ENCODE measurements at regions not wholly inside any gene's neighbourhood (a gene's known extent, or its start where the extent isn't known, plus 50 kb on each side); places are given as distances from the start of the nearest gene placed in this dataset.

DNA sequence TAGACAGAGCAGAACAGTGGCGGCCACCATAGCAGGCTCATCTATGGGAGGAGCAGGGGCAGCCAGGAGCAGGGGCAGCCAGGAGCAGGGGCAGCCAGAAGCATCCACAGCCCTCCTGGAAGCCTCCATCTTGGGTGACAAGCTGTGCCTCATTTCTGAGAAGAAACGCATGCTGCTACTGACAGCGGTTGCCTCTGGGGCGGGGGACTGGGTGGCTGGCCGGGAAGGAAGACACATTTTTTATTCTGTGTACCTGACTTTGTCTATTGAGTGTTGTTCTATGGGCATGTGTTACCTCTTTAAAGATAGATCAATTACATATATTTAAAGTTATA is 71.5 kb upstream of the KLF13 start:
- no peaks in the 10 kb centered on the region for H3K9me3 ChIP-seq
- no peak overlapping the region for H3K27ac ChIP-seq
- intact Hi-C loops (cut with DNase I) = no loop called here
- no peaks in the 10 kb centered on the region for H3K4me1 ChIP-seq (ENCODE audit: insufficient read depth)
- no peak for DNase-seq
- TF ChIP-seq POLR2A (IDR thresholded peaks at IDR 0.05) (no peak), EP300 (IDR thresholded peaks at IDR 0.05) (no peak)
- TF ChIP-seq, protein P1, sequence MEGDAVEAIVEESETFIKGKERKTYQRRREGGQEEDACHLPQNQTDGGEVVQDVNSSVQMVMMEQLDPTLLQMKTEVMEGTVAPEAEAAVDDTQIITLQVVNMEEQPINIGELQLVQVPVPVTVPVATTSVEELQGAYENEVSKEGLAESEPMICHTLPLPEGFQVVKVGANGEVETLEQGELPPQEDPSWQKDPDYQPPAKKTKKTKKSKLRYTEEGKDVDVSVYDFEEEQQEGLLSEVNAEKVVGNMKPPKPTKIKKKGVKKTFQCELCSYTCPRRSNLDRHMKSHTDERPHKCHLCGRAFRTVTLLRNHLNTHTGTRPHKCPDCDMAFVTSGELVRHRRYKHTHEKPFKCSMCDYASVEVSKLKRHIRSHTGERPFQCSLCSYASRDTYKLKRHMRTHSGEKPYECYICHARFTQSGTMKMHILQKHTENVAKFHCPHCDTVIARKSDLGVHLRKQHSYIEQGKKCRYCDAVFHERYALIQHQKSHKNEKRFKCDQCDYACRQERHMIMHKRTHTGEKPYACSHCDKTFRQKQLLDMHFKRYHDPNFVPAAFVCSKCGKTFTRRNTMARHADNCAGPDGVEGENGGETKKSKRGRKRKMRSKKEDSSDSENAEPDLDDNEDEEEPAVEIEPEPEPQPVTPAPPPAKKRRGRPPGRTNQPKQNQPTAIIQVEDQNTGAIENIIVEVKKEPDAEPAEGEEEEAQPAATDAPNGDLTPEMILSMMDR (IDR thresholded peaks at IDR 0.05) = no peak
- no peak overlapping the region for H3K4me3 ChIP-seq
- H3K36me3 ChIP-seq = no peaks in the 10 kb centered on the region
- 88 to 93% (median 89%) methylated on average over 5 of the region's 5 CpGs for WGBS, 3 donors
- H3K27me3 ChIP-seq = no peaks in the 10 kb centered on the region

DNA sequence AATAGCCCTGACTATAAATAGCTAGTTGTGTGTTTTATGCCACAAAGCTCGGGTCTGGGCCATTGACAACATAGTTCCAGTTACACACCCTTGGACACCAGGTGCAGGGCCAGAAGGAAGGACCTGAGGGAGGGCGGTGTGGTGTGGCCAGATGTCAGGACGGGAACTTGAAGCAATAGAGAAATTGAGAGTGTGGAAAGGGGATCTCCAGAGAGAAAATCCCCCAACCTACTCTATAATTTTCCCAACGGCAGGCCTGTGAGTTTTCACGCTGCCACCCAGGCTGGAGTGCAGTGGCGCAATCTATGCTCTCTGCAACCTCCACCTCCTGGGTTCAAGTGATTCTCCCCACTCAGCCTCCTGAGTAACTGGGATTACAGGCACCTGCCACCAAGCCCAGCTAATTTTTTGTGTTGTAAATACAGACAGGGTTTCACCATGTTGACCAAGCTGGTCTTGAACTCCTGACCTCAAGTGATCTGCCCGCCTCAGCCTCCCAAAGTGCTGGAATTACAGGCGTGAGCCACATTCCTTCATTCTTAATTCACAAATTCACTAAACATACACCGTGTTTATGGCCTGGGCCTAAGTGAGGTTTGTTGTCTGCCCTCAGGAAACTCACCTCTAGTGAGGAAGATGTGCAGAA is 70.8 kb upstream of the KLF13 start:
- 74 to 84% (median 80%) methylated on average over 9 of the region's 9 CpGs for WGBS, 3 donors
- intact Hi-C loops (cut with DNase I) = no loop called here
- no peak for DNase-seq

DNA sequence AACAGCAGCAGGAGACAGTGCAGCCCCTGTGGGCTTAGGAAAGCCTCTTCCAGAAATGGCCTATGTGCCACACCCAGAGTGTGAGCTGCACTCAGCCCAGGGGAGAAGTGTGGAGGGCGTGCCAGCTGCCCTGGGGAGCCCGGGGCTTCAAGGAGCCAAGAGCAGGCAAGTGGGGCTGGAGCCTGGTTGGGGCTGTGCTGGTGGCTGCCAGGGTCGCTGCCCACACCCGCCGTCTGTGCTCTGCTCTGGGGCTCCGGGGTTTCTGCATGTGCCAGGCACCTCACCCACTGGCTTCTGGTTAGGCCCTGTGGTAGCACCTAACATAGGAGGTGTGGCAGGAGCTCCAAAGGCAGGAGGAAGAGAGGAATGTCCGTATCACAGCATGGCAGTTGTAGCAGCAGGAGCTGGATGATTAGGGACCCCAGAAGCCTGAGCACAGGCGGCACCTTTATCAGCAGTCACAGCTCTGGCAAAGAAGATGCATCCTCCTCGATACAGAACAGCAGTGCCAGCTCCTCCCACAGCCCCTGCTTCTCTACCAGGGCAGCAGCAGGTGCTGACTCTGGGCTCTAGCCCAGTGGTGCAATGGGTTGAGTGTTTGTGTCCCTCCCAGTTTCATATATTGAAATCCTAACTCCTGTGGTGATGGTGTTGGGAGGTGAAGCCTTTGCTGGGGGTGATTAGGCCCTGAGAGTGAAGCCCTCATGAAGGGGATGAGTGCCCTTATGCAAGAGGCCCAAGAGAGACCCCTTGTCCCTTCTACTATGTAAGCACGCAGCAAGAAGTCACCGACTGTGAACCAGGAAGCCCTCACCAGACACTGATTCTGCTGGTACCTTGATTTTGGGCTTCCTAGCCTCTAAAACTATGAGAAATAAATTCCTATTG is 70.0 kb upstream of the KLF13 start:
- no peak for DNase-seq

More for the DNA sequence above, 70.8 kb upstream of the KLF13 start:
- TF ChIP-seq EP300 (IDR thresholded peaks at IDR 0.05) = no peak
- Histone ChIP-seq H3K4me1 (ENCODE audit: insufficient read depth) (no peaks in the 10 kb centered on the region), H3K4me3 (no peak overlapping the region), H3K27me3 (no peaks in the 10 kb centered on the region), H3K36me3 (no peaks in the 10 kb centered on the region), H3K27ac (no peak overlapping the region), H3K9me3 (no peaks in the 10 kb centered on the region)

DNA sequence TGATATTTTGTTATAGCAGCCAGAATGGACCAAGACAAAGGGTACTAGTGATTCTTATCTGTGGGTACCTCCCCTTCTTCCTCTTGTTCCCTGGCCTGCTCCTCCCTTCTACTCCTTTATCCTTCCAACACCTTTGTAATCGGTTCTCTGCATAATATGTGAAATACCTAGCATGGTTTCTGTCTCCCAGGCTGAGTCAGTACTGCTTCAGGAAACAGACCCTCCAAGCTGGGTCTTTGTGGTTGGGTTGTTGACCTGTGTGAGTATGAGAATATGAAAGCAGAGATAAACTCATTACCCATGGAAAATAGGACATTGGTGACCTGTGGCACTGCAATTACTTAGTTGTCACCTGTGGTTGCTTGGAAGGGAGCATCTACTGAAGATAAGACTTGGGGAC is 69.3 kb upstream of the KLF13 start:
- H3K27ac ChIP-seq = no peak overlapping the region
- intact Hi-C loops (cut with DNase I) = no loop called here
- no peaks in the 10 kb centered on the region for H3K27me3 ChIP-seq
- no peaks in the 10 kb centered on the region for H3K36me3 ChIP-seq
- TF ChIP-seq EP300 (IDR thresholded peaks at IDR 0.05) (no peak), POLR2A (IDR thresholded peaks at IDR 0.05) (no peak)
- TF ChIP-seq, protein P1 (IDR thresholded peaks at IDR 0.05) = no peak
- 68 to 69% (median 68%) methylated on average over 1 of the region's 1 CpG for WGBS, 3 donors
- no peaks in the 10 kb centered on the region for H3K9me3 ChIP-seq
- no peaks in the 10 kb centered on the region for H3K4me1 ChIP-seq (ENCODE audit: insufficient read depth)
- DNase-seq = no peak
- H3K4me3 ChIP-seq = no peak overlapping the region

More for the DNA sequence above, 70.0 kb upstream of the KLF13 start:
- WGBS, 3 donors = 81 to 89% (median 85%) methylated on average over 11 of the region's 11 CpGs
- H3K4me3 ChIP-seq = no peak overlapping the region
- H3K9me3 ChIP-seq = no peaks in the 10 kb centered on the region
- H3K27me3 ChIP-seq = no peaks in the 10 kb centered on the region
- H3K36me3 ChIP-seq = no peaks in the 10 kb centered on the region
- TF ChIP-seq, protein P1 (IDR thresholded peaks at IDR 0.05) = no peak
- TF ChIP-seq EP300 (IDR thresholded peaks at IDR 0.05) (no peak), POLR2A (IDR thresholded peaks at IDR 0.05) (no peak)
- H3K27ac ChIP-seq = no peak overlapping the region
- intact Hi-C loops (cut with DNase I) = no loop called here
- H3K4me1 ChIP-seq (ENCODE audit: insufficient read depth) = no peaks in the 10 kb centered on the region

DNA sequence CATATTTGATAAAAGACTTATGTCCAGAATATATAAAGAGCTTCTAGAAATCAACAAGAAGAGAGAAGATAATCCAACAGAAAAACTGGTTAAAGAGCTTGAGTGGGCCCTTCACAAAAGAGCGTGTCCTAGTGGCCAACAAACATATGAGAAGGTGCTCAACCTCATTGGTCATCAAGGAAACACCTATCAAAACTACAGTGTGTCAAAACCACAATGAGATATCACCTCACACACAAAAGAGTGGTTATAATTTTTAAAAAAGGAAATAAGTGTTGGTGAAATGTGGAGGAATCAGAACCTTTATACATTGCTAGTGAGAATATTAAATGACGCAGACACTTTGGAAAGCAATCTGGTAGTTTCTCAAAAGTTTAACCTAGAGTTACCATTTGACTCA is 68.4 kb upstream of the KLF13 start:
- H3K4me3 ChIP-seq = no peak overlapping the region
- WGBS, 3 donors = 89 to 93% (median 91%) methylated on average over 2 of the region's 2 CpGs
- H3K27ac ChIP-seq = no peak overlapping the region
- no peaks in the 10 kb centered on the region for H3K4me1 ChIP-seq (ENCODE audit: insufficient read depth)
- TF ChIP-seq, protein P1 (IDR thresholded peaks at IDR 0.05) = no peak
- TF ChIP-seq POLR2A (IDR thresholded peaks at IDR 0.05) (no peak), EP300 (IDR thresholded peaks at IDR 0.05) (no peak)
- no peak for DNase-seq
- no peaks in the 10 kb centered on the region for H3K27me3 ChIP-seq
- no peaks in the 10 kb centered on the region for H3K9me3 ChIP-seq
- intact Hi-C loops (cut with DNase I) = no loop called here
- H3K36me3 ChIP-seq = no peaks in the 10 kb centered on the region

All from ovary (tissue), 7 donors.